HepG2 (cell line): ENCODE measurements at regions not wholly inside any gene's neighbourhood (a gene's known extent, or its start where the extent isn't known, plus 50 kb on each side); places are given as distances from the start of the nearest gene placed in this dataset.

Source experiments
- ARNTL ChIP-seq: sonication (generic); formaldehyde crosslinking; IDR thresholded peaks from 2 replicates; pipeline ENCODE4 v1.4.0; 2020; ENCODE audit warnings: mild to moderate bottlenecking, missing genetic modification reagents
- ATF2 ChIP-seq: sonication (generic); formaldehyde crosslinking; IDR thresholded peaks from 2 replicates; pipeline ENCODE4 v1.4.0; 2020; ENCODE audit warnings: missing genetic modification reagents
- CTCF ChIP-seq: sonication (generic); formaldehyde crosslinking; IDR thresholded peaks from 2 replicates; pipeline ENCODE4 v1.5.0; 2020; ENCODE audit warnings: mild to moderate bottlenecking, missing genetic modification reagents, moderate library complexity
- FOXJ3 ChIP-seq: sonication (generic); formaldehyde crosslinking; IDR thresholded peaks from 2 replicates; pipeline ENCODE4 v1.4.0; 2020; ENCODE audit warnings: missing genetic modification reagents, mild to moderate bottlenecking, borderline replicate concordance
- RFX5 ChIP-seq: IDR thresholded peaks from 2 replicates; pipeline ENCODE4 v1.6.1; 2011; ENCODE audit warnings: low read depth, low read length, improper control_type of control experiment
- ZBTB7A ChIP-seq: sonication (generic); formaldehyde crosslinking; IDR thresholded peaks from 2 replicates; pipeline ENCODE4 v1.8.0; 2022; ENCODE audit warnings: mild to moderate bottlenecking, missing genetic modification reagents
- ZNF281 ChIP-seq: sonication (generic); formaldehyde crosslinking; IDR thresholded peaks from 2 replicates; pipeline ENCODE4 v1.4.0; 2020; ENCODE audit warnings: missing genetic modification reagents, borderline replicate concordance
- ZNF597 ChIP-seq: sonication (generic); formaldehyde crosslinking; IDR thresholded peaks from 2 replicates; pipeline ENCODE4 v1.5.0; 2020; ENCODE audit warnings: missing genetic modification reagents

- TF ChIP-seq FOXJ3 (CRISPR knock-in tag) (no peak), CTCF (CRISPR knock-in tag) (no peak; the same call in 1 of the 2 replicates), RFX5 (no peak), ZNF281 (CRISPR knock-in tag) (no peak), ARNTL (CRISPR knock-in tag) (no peak), ATF2 (no peak), ZNF597 (no peak), ZBTB7A (CRISPR knock-in tag) (no peak)
Observed at GRCh38 chr1:47709872-47710231, 272.0 kb downstream of the FOXD2 start.
